PC-3 (cell line): ENCODE measurements at regions not wholly inside any gene's neighbourhood (a gene's known extent, or its start where the extent isn't known, plus 50 kb on each side); places are given as distances from the start of the nearest gene placed in this dataset.

Experiments
- ATAC-seq: fragments of 200-7000 bp; cut with Tn5 transposase; 2 replicates; pipeline ENCODE4 v1.9.1; 2020; ENCODE audit warnings: mild to moderate bottlenecking, moderate library complexity
- BruUV-seq: library from RNA; stranded (reverse); fragments of 400-500 nt; replicated peaks from 2 replicates; lab custom pipeline; 2021; lab: Mats Ljungman, UMichigan
- CTCF ChIA-PET: fragments of 300-600 bp; sonication (Branson Sonifier 250); formaldehyde crosslinking; loops from one replicate; lab custom pipeline; 2022; ENCODE audit warnings: antibody characterized with exemption; lab: Charles Lee
- POLR2A ChIA-PET: fragments of 300-600 bp; sonication (Branson Sonifier 250); formaldehyde crosslinking; loops from one replicate; lab custom pipeline; 2022; ENCODE audit warnings: antibody characterized with exemption; ENCODE audit not compliant: unreplicated experiment; lab: Charles Lee
- DNase-seq: peaks from one replicate; pipeline ENCODE4 v3.0.0-alpha.2; 2015
- H2AFZ ChIP-seq: fragments of 300-600 bp; sonication (generic); 2 replicates; pipeline ENCODE4 v1.6.0; 2016; ENCODE audit warnings: antibody characterized with exemption, low read length
- H3F3A ChIP-seq: fragments of 300-600 bp; sonication (generic); one replicate; pipeline ENCODE4 v1.6.0; 2017; ENCODE audit warnings: antibody characterized with exemption, low read length, control low read depth, mild to moderate bottlenecking; ENCODE audit not compliant: unreplicated experiment
- H3K27ac ChIP-seq: fragments of 300-600 bp; sonication (generic); 2 replicates; pipeline ENCODE4 v1.5.1; 2016; ENCODE audit warnings: mild to moderate bottlenecking, low read length
- H3K27me3 ChIP-seq: fragments of 300-600 bp; sonication (generic); 2 replicates; pipeline ENCODE4 v1.6.1; 2016; ENCODE audit warnings: low read length, mixed read lengths
- H3K36me3 ChIP-seq: fragments of 300-600 bp; sonication (generic); 2 replicates; pipeline ENCODE4 v1.6.1; 2016; ENCODE audit warnings: low read depth, mixed run types, low read length, mixed read lengths
- H3K4me1 ChIP-seq: fragments of 300-600 bp; sonication (generic); 2 replicates; pipeline ENCODE4 v1.5.1; 2016; ENCODE audit warnings: low read length; ENCODE audit not compliant: insufficient read depth
- H3K4me2 ChIP-seq: fragments of 300-600 bp; sonication (generic); 2 replicates; pipeline ENCODE4 v1.6.0; 2016; ENCODE audit warnings: low read length
- H3K4me3 ChIP-seq: fragments of 300-600 bp; sonication (generic); 2 replicates; pipeline ENCODE4 v1.5.1; 2016; ENCODE audit warnings: mild to moderate bottlenecking, low read length, mixed read lengths
- H3K79me2 ChIP-seq: fragments of 300-600 bp; sonication (generic); 2 replicates; pipeline ENCODE4 v1.6.1; 2017; ENCODE audit warnings: low read length, mixed read lengths
- H3K9ac ChIP-seq: fragments of 300-600 bp; sonication (generic); 2 replicates; pipeline ENCODE4 v1.6.0; 2016; ENCODE audit warnings: mild to moderate bottlenecking, low read length
- H3K9me2 ChIP-seq: fragments of 300-600 bp; sonication (generic); replicated peaks from 2 replicates; pipeline ENCODE4 v1.6.1; 2016; ENCODE audit warnings: mixed run types, low read length, mixed read lengths
- H3K9me3 ChIP-seq: fragments of 300-600 bp; sonication (generic); 2 replicates; pipeline ENCODE4 v1.6.1; 2016; ENCODE audit warnings: low read length, mixed read lengths
- H4K20me1 ChIP-seq: fragments of 300-600 bp; sonication (generic); 2 replicates; pipeline ENCODE4 v1.6.1; 2016; ENCODE audit warnings: low read length, mixed read lengths
- CTCF ChIP-seq: fragments of 300-600 bp; sonication (generic); conservative IDR thresholded peaks from 2 replicates; pipeline ENCODE4 v1.5.1; 2017; ENCODE audit warnings: antibody characterized with exemption, low read depth, mild to moderate bottlenecking, low read length
- EZH2 ChIP-seq: fragments of 300-600 bp; sonication (generic); IDR thresholded peaks from one replicate; pipeline ENCODE4 v1.6.1; 2017; ENCODE audit warnings: antibody characterized with exemption, mild to moderate bottlenecking, low read length; ENCODE audit not compliant: unreplicated experiment
- EZH2phosphoT487 ChIP-seq: fragments of 300-600 bp; sonication (generic); IDR thresholded peaks from 2 replicates; pipeline ENCODE4 v1.6.1; 2018; ENCODE audit warnings: mild to moderate bottlenecking, antibody characterized with exemption, low read length, borderline replicate concordance
- intact Hi-C: fragments of 100-400 bp; cut with micrococcal nuclease; formaldehyde crosslinking; loops from 2 replicates; pipeline ENCODE4 v1.9.0; 2023

DNA sequence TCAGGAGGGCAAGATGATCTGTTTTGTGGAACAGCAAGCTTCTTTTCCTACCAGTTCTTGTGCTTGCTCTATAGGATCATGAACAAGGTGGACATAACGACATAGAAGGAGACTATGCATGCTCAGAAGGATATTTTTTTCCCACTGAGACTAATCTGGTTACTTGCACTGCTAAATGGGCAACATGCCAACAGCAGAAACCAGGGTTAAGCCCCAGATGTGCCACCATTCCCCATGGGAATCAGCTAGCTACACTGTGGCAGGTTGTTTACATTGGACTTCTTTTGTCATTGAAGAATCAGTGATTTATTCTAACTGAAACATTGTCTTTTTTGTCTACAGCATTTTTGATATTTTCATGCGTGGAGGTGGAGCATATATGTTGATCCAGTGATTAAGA lies 165.6 kb downstream of the C4orf33 start:
- DNase-seq (no peak), ATAC-seq (no peak)
- Histone ChIP-seq H3K4me3 (no peak overlapping the region), H3K4me1 (no peaks in the 10 kb centered on the region), H3F3A (no peaks in the 10 kb centered on the region), H2AFZ (no peak overlapping the region), H3K79me2 (no peaks in the 10 kb centered on the region), H3K9me2 (no peaks in the 10 kb centered on the region), H3K27me3 (no peaks in the 10 kb centered on the region), H3K27ac (no peak overlapping the region), H3K9me3 (no peaks in the 10 kb centered on the region), H3K4me2 (no peak overlapping the region), H3K36me3 (no peaks in the 10 kb centered on the region), H4K20me1 (no peaks in the 10 kb centered on the region), H3K9ac (no peak overlapping the region)
- ChIA-PET CTCF (no interaction called here), POLR2A (no interaction called here)
- intact Hi-C loops: no loop called here
- TF ChIP-seq EZH2 (no peak), CTCF (no peak), EZH2phosphoT487 (no peak)
- BruUV-seq: no TSS peak

- DNase-seq (no peak), ATAC-seq (no peak)
- no peak for TF ChIP-seq EZH2phosphoT487
- no peak for TF ChIP-seq EZH2
- no peak for TF ChIP-seq CTCF
- H2AFZ ChIP-seq: no peak overlapping the region
- H3K36me3 ChIP-seq: no peaks in the 10 kb centered on the region
- no peaks in the 10 kb centered on the region for H3K9me2 ChIP-seq
- POLR2A ChIA-PET: no interaction called here
- H4K20me1 ChIP-seq: no peaks in the 10 kb centered on the region
- H3K4me2 ChIP-seq: no peak overlapping the region
- no peaks in the 10 kb centered on the region for H3K9me3 ChIP-seq
- no peaks in the 10 kb centered on the region for H3K27me3 ChIP-seq
- H3F3A ChIP-seq: no peaks in the 10 kb centered on the region
- no peak overlapping the region for H3K27ac ChIP-seq
- H3K79me2 ChIP-seq: no peaks in the 10 kb centered on the region
- no peak overlapping the region for H3K9ac ChIP-seq
- H3K4me1 ChIP-seq: no peaks in the 10 kb centered on the region
- CTCF ChIA-PET: interaction anchor here (0.6 kb wide), 1 partner anchor 168 kb away, joined by 3 read pairs; the partner anchor contains the start of gene C4orf33
- intact Hi-C loops: no loop called here
- H3K4me3 ChIP-seq: no peak overlapping the region
- no TSS peak for BruUV-seq
Observed at GRCh38 chr4:129264008-129264657, 168.2 kb downstream of the C4orf33 start.

- ChIA-PET CTCF (no interaction called here), POLR2A (no interaction called here)
- H3K9ac ChIP-seq: no peak overlapping the region
- DNase-seq: no peak
- no peaks in the 10 kb centered on the region for H4K20me1 ChIP-seq
- H3K27me3 ChIP-seq: no peaks in the 10 kb centered on the region
- no peaks in the 10 kb centered on the region for H3K4me1 ChIP-seq
- H3K4me3 ChIP-seq: no peak overlapping the region
- H2AFZ ChIP-seq: no peak overlapping the region
- intact Hi-C loops: no loop called here
- no peaks in the 10 kb centered on the region for H3K79me2 ChIP-seq
- no peaks in the 10 kb centered on the region for H3K9me3 ChIP-seq
- H3K9me2 ChIP-seq: no peaks in the 10 kb centered on the region
- no peak overlapping the region for H3K4me2 ChIP-seq
- no TSS peak for BruUV-seq
- H3K27ac ChIP-seq: no peak overlapping the region
- TF ChIP-seq EZH2 (no peak), EZH2phosphoT487 (no peak), CTCF (no peak)
- no peak for ATAC-seq
- no peaks in the 10 kb centered on the region for H3K36me3 ChIP-seq
- H3F3A ChIP-seq: no peaks in the 10 kb centered on the region
Observed at GRCh38 chr4:129278868-129279267, 182.9 kb downstream of the C4orf33 start.
